Esophagus muscularis mucosa (tissue), 4 donors: ENCODE measurements at regions not wholly inside any gene's neighbourhood (a gene's known extent, or its start where the extent isn't known, plus 50 kb on each side); places are given as distances from the start of the nearest gene placed in this dataset.

ENCODE experiments used
- EP300 ChIP-seq: sonication (generic); formaldehyde crosslinking; IDR thresholded peaks from one replicate; pipeline ENCODE4 v1.6.1; 2017; ENCODE audit warnings: antibody characterized with exemption
- POLR2A ChIP-seq: fragments of 450-650 bp; IDR thresholded peaks from one replicate; pipeline ENCODE4 v1.6.1; 2017; ENCODE audit warnings: antibody characterized with exemption, moderate library complexity, mild to moderate bottlenecking, low read depth
- POLR2AphosphoS5 ChIP-seq, 2 donors: sonication (generic); formaldehyde crosslinking; IDR thresholded peaks; one replicate each; pipeline ENCODE4 v1.6.1; 2017; ENCODE audit warnings: antibody characterized with exemption in 2 of 2
- TF ChIP-seq, protein P1 (sequence below), 3 experiments: fragments of 200-600 bp in 2 of 3; fragments of 450-650 bp in 1 of 3; sonication (generic) in 2 of 3; IDR thresholded peaks; one replicate each; pipeline ENCODE4 v1.5.1; 2017 to 2019; ENCODE audit warnings: antibody characterized with exemption in 3 of 3, mild to moderate bottlenecking in 2 of 3, moderate library complexity in 1 of 3

DNA sequence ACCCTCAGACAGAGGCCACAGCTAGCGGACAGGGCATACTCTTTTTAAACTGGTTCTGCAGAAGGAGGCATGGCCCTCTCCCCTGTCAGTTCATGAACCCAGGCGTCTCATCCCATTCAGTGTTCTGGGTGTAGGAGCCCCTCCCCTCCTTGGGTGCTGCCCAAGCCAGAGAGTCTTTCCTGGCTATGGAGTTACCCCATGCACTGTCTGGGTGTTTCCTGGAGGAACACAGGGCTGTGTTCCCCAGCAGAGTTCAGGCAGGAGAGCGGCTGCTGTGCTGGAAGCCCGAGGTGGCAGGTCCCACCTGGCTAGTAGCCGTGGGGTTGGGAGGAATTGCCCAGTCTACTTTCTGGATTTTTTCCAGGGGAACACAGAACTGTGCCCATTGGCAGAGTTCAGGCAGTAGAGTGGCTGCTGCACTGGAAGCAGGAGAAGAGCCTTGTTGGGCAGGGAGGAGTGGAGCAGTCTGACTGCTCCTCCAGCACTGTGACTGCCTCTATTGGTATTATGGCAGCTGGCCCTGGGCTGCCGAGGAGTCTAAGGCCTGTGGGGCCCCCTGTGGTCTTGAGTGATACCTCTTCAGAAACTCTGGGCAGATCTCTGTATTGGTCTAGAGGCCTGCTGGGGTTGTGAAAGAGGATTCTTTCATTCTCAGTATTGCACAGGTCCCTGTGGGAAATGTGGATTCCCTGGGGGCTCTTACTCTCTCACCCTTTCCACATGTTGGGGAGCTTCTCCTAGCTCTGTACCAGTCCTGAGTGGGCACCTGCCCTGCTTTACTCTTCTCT lies 168.3 kb downstream of the PCDH20 start:
- TF ChIP-seq, protein P1, sequence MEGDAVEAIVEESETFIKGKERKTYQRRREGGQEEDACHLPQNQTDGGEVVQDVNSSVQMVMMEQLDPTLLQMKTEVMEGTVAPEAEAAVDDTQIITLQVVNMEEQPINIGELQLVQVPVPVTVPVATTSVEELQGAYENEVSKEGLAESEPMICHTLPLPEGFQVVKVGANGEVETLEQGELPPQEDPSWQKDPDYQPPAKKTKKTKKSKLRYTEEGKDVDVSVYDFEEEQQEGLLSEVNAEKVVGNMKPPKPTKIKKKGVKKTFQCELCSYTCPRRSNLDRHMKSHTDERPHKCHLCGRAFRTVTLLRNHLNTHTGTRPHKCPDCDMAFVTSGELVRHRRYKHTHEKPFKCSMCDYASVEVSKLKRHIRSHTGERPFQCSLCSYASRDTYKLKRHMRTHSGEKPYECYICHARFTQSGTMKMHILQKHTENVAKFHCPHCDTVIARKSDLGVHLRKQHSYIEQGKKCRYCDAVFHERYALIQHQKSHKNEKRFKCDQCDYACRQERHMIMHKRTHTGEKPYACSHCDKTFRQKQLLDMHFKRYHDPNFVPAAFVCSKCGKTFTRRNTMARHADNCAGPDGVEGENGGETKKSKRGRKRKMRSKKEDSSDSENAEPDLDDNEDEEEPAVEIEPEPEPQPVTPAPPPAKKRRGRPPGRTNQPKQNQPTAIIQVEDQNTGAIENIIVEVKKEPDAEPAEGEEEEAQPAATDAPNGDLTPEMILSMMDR (IDR thresholded peaks at IDR 0.05), result no peak
- no peak for TF ChIP-seq POLR2A
- TF ChIP-seq POLR2AphosphoS5 (IDR thresholded peaks at IDR 0.05), result no peak
- TF ChIP-seq EP300, result no peak
